Panc1 (cell line): ENCODE measurements at regions not wholly inside any gene's neighbourhood (a gene's known extent, or its start where the extent isn't known, plus 50 kb on each side); places are given as distances from the start of the nearest gene placed in this dataset.

Experiments
- ATAC-seq: fragments of 200-7000 bp; cut with Tn5 transposase; 2 replicates; pipeline ENCODE4 v1.9.1; 2020; ENCODE audit warnings: mild to moderate bottlenecking, moderate library complexity
- BruUV-seq: library from RNA; stranded (reverse); fragments of 400-500 nt; replicated peaks from 2 replicates; lab custom pipeline; 2021; lab: Mats Ljungman, UMichigan
- CTCF ChIA-PET: fragments of 300-600 bp; sonication (Branson Sonifier 250); formaldehyde crosslinking; loops from one replicate; lab custom pipeline; 2022; ENCODE audit warnings: antibody characterized with exemption; lab: Charles Lee
- POLR2A ChIA-PET: fragments of 300-600 bp; sonication (Branson Sonifier 250); formaldehyde crosslinking; loops from one replicate; lab custom pipeline; 2022; ENCODE audit warnings: antibody characterized with exemption; lab: Charles Lee
- DNase-seq: peaks from one replicate; pipeline ENCODE4 v3.0.0-alpha.2; 2010; ENCODE audit warnings: low read depth, low spot score
- H3K27ac ChIP-seq: 2 replicates; pipeline ENCODE4 v1.5.1; 2011; ENCODE audit warnings: mild to moderate bottlenecking, low read length, inconsistent platforms
- H3K27me3 ChIP-seq: fragments of 200-500 bp; sonication (Bioruptor generic); 2 replicates; pipeline ENCODE4 v1.6.0; 2014; ENCODE audit warnings: low read length, inconsistent platforms; ENCODE audit not compliant: control insufficient read depth, insufficient read depth
- H3K36me3 ChIP-seq: fragments of 200-500 bp; sonication (Bioruptor generic); 2 replicates; pipeline ENCODE4 v1.5.1; 2014; ENCODE audit warnings: inconsistent platforms, mild to moderate bottlenecking, low read length, moderate library complexity; ENCODE audit not compliant: control insufficient read depth, insufficient read depth
- H3K4me1 ChIP-seq: 2 replicates; pipeline ENCODE4 v1.5.1; 2011; ENCODE audit warnings: inconsistent platforms, mild to moderate bottlenecking, low read length, moderate library complexity; ENCODE audit not compliant: control insufficient read depth, insufficient read depth
- H3K4me3 ChIP-seq, 2 experiments: 2 replicates each; pipeline ENCODE4 v1.5.1; 2011 to 2012; ENCODE audit warnings: low read depth in 2 of 2, low read length in 2 of 2, mild to moderate bottlenecking in 2 of 2, inconsistent platforms in 1 of 2, moderate library complexity in 1 of 2
- H3K9me3 ChIP-seq: fragments of 200-500 bp; sonication (Bioruptor generic); 2 replicates; pipeline ENCODE4 v1.5.1; 2014; ENCODE audit warnings: low read depth, mild to moderate bottlenecking, inconsistent platforms, low read length, moderate library complexity; ENCODE audit not compliant: control insufficient read depth, insufficient read depth
- CTCF ChIP-seq: fragments of 450-650 bp; IDR thresholded peaks from 2 replicates; pipeline ENCODE4 v1.5.1; 2017; ENCODE audit warnings: mild to moderate bottlenecking
- POLR2AphosphoS5 ChIP-seq: IDR thresholded peaks from 2 replicates; pipeline ENCODE4 v1.6.1; 2012; ENCODE audit warnings: mild to moderate bottlenecking, low read depth, low read length, moderate library complexity
- SIN3A ChIP-seq: IDR thresholded peaks from 2 replicates; pipeline ENCODE4 v1.6.1; 2012; ENCODE audit warnings: low read depth, mild to moderate bottlenecking, low read length, moderate library complexity, borderline replicate concordance; ENCODE audit not compliant: insufficient read depth
- TCF7L2 ChIP-seq: IDR thresholded peaks from 2 replicates; pipeline ENCODE4 v1.6.1; 2011; ENCODE audit warnings: mild to moderate bottlenecking, low read depth, low read length, inconsistent platforms
- in situ Hi-C: cut with HindIII; loops from 2 replicates; pipeline ENCODE4 v1.10.0; 2016; ENCODE audit warnings: low sequenced_read_pairs, low pct_unique_long_range_greater_than_20kb
- intact Hi-C: fragments of 100-400 bp; cut with micrococcal nuclease; formaldehyde crosslinking; loops from one replicate; pipeline ENCODE4 v1.10.0; 2022; ENCODE audit not compliant: unreplicated experiment
- TF ChIP-seq, protein P1 (sequence below), 2 experiments: IDR thresholded peaks; 2 replicates each; pipeline ENCODE4 v1.6.1; 2011 to 2012; ENCODE audit warnings: low read depth in 2 of 2, control low read depth in 1 of 2, low read length in 1 of 2, mild to moderate bottlenecking in 1 of 2, moderate library complexity in 1 of 2; ENCODE audit not compliant: insufficient read depth in 1 of 2

GRCh38 chr12:89857652-89858274 lies 149.1 kb upstream of the ATP2B1 start:
- ChIA-PET POLR2A (no interaction called here), CTCF (no interaction called here)
- ATAC-seq (no peak), DNase-seq (no peak)
- Histone ChIP-seq H3K36me3 (no peaks in the 10 kb centered on the region), H3K4me1 (no peaks in the 10 kb centered on the region), H3K9me3 (no peaks in the 10 kb centered on the region), H3K27ac (no peak overlapping the region), H3K4me3 (no peak overlapping the region), H3K27me3 (no peaks in the 10 kb centered on the region)
- intact Hi-C loops: no loop called here
- in situ Hi-C loops: no loop called here
- BruUV-seq: no TSS peak
- TF ChIP-seq SIN3A (no peak), TCF7L2 (no peak), CTCF (no peak), POLR2AphosphoS5 (no peak)
- TF ChIP-seq, protein P1, sequence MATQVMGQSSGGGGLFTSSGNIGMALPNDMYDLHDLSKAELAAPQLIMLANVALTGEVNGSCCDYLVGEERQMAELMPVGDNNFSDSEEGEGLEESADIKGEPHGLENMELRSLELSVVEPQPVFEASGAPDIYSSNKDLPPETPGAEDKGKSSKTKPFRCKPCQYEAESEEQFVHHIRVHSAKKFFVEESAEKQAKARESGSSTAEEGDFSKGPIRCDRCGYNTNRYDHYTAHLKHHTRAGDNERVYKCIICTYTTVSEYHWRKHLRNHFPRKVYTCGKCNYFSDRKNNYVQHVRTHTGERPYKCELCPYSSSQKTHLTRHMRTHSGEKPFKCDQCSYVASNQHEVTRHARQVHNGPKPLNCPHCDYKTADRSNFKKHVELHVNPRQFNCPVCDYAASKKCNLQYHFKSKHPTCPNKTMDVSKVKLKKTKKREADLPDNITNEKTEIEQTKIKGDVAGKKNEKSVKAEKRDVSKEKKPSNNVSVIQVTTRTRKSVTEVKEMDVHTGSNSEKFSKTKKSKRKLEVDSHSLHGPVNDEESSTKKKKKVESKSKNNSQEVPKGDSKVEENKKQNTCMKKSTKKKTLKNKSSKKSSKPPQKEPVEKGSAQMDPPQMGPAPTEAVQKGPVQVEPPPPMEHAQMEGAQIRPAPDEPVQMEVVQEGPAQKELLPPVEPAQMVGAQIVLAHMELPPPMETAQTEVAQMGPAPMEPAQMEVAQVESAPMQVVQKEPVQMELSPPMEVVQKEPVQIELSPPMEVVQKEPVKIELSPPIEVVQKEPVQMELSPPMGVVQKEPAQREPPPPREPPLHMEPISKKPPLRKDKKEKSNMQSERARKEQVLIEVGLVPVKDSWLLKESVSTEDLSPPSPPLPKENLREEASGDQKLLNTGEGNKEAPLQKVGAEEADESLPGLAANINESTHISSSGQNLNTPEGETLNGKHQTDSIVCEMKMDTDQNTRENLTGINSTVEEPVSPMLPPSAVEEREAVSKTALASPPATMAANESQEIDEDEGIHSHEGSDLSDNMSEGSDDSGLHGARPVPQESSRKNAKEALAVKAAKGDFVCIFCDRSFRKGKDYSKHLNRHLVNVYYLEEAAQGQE (IDR thresholded peaks at IDR 0.05; ENCODE audit: insufficient read depth in 1 of 2, low read depth in 2 of 2, low read length in 1 of 2): no peak

DNA sequence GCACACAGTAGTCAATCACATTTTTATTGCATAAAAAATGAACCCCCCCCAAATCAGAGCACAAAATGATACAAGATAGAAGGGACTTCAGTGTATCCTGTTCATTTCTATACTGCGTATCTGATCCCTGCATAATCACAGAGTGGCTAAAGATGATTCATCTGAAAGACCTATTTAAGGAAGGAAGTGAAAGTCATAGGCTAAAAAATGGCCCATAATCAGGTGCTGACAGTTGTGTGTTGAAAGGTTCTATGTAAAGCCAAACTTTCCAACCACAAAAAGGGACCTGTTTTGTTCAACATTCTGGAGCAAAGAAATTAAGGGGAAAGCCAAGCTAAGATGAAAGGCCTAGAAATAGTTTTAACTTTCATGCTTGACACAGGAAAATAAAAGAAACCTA lies 147.8 kb upstream of the ATP2B1 start:
- in situ Hi-C loops: no loop called here
- Histone ChIP-seq H3K27me3 (no peaks in the 10 kb centered on the region), H3K9me3 (no peaks in the 10 kb centered on the region), H3K27ac (no peak overlapping the region), H3K4me3 (no peak overlapping the region), H3K4me1 (no peaks in the 10 kb centered on the region), H3K36me3 (no peaks in the 10 kb centered on the region)
- CTCF ChIA-PET: no interaction called here
- BruUV-seq: no TSS peak
- TF ChIP-seq, protein P1 (IDR thresholded peaks at IDR 0.05; ENCODE audit: insufficient read depth in 1 of 2, low read depth in 2 of 2, low read length in 1 of 2): no peak
- TF ChIP-seq SIN3A (no peak), POLR2AphosphoS5 (no peak), CTCF (no peak), TCF7L2 (no peak)
- POLR2A ChIA-PET: no interaction called here
- DNase-seq (no peak), ATAC-seq (no peak)
- intact Hi-C loops: no loop called here
